A549 (cell line): ENCODE measurements at regions not wholly inside any gene's neighbourhood (a gene's known extent, or its start where the extent isn't known, plus 50 kb on each side); places are given as distances from the start of the nearest gene placed in this dataset.

Experiments used
- CHD2 ChIP-seq: fragments of 150-350 bp; IDR thresholded peaks from 2 replicates; pipeline ENCODE4 v1.6.1; 2014; ENCODE audit warnings: low read length; ENCODE audit not compliant: partially characterized antibody
- EP300 ChIP-seq, 2 experiments: fragments of >200 bp; sonication (Bioruptor Twin); formaldehyde crosslinking; IDR thresholded peaks; 2 replicates in 1 of 2; 3 replicates in 1 of 2; pipeline ENCODE4 v1.6.1; 2016 to 2017
- FOSL2 ChIP-seq, 2 experiments: fragments of 450-650 bp in 1 of 2; fragments of >200 bp in 1 of 2; sonication (Bioruptor Twin) in 1 of 2; formaldehyde crosslinking; IDR thresholded peaks; 2 replicates each; pipeline versions ENCODE4 v1.5.0 to v1.6.1; 2016 to 2020; ENCODE audit warnings: mild to moderate bottlenecking in 1 of 2, moderate library complexity in 1 of 2
- KDM1A ChIP-seq: fragments of 200-600 bp; sonication (generic); IDR thresholded peaks from 2 replicates; pipeline ENCODE4 v1.6.1; 2016; ENCODE audit warnings: low read depth, mild to moderate bottlenecking
- MYC ChIP-seq: IDR thresholded peaks from 2 replicates; pipeline ENCODE4 v1.6.1; 2012; ENCODE audit warnings: mild to moderate bottlenecking, inconsistent platforms, low read length, improper control_type of control experiment, borderline replicate concordance
- POLR2A ChIP-seq: IDR thresholded peaks from 2 replicates; pipeline ENCODE4 v1.6.1; 2012; ENCODE audit warnings: mild to moderate bottlenecking, low read length
- RAD21 ChIP-seq, 2 experiments: fragments of >200 bp in 1 of 2; sonication (Bioruptor Twin) in 1 of 2; formaldehyde crosslinking in 1 of 2; IDR thresholded peaks in 1 of 2; conservative IDR thresholded peaks in 1 of 2; 2 replicates in 1 of 2; 3 replicates in 1 of 2; pipeline ENCODE4 v1.6.1; 2012 to 2018; ENCODE audit warnings: inconsistent platforms in 1 of 2
- TP53 ChIP-seq: fragments of 250-450 bp; sonication (Bioruptor Pico); IDR thresholded peaks from 2 replicates; pipeline ENCODE4 v1.5.0; 2021; ENCODE audit warnings: mild to moderate bottlenecking, moderate library complexity
- TF ChIP-seq, protein P1 (sequence below): fragments of >200 bp; sonication (Bioruptor Twin); formaldehyde crosslinking; IDR thresholded peaks from 3 replicates; pipeline ENCODE4 v1.5.1; 2016
- TF ChIP-seq, protein P2 (sequence below): fragments of 200-600 bp; sonication (generic); IDR thresholded peaks from 2 replicates; pipeline ENCODE4 v1.6.1; 2016; ENCODE audit warnings: antibody characterized with exemption, mild to moderate bottlenecking, moderate library complexity
- TF ChIP-seq, protein P3 (sequence below): IDR thresholded peaks from 2 replicates; pipeline ENCODE4 v1.6.1; 2012
- TF ChIP-seq, protein P4 (sequence below): fragments of 150-350 bp; IDR thresholded peaks from 2 replicates; pipeline ENCODE4 v1.6.1; 2014; ENCODE audit warnings: low read depth, mild to moderate bottlenecking, low read length
- TF ChIP-seq, protein P5 (sequence below): fragments of 450-650 bp; IDR thresholded peaks from 2 replicates; pipeline ENCODE4 v1.6.1; 2014; ENCODE audit warnings: antibody characterized with exemption

DNA sequence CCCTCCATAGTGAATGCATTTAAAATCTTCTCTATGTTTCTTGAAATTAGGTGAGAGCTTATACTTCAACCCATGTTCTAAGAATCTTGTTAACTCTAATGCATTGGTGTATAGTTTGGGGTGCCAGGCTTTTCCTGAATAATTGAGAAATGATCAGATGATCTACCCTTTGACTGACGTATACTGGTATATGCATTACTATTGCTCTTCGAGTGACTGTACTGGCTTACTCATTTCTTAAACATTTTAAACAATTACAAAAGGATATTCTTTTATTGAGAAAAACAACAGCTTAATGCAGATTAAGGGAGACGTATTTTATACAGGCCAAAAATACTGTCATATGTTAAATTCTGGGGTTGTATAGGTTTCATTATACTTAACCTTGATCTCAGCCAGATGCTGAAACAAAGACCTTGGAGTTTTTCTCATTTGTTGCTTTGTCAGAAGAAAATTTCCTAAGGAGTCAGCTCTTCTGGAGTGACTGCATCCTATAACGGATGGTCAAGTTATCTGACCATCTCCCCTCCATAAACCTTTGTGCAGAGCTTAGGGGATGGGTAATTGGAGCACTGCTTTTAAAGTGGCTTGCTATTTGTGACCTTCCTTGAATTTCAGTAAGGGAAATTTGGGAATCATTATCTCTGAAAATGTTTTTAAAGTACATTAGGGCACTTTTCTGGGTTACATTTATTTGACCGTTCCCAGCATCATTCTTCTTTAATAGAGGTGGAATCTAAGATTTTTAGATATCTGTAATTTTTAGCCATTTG is 507.6 kb downstream of the PCNX1 start:
- TF ChIP-seq MYC (no peak), EP300 (IDR thresholded peaks at IDR 0.05) (no peak), RAD21 (conservative IDR thresholded peaks at IDR 0.05 in 1 of 2, IDR thresholded peaks at IDR 0.05 in 1 of 2) (no peak), POLR2A (no peak), TP53 (CRISPR knock-in tag) (no peak), CHD2 (no peak), KDM1A (no peak), FOSL2 (IDR thresholded peaks at IDR 0.05) (no peak), FOSL2 (CRISPR knock-in tag; IDR thresholded peaks at IDR 0.05) (no peak)
- TF ChIP-seq, protein P1, sequence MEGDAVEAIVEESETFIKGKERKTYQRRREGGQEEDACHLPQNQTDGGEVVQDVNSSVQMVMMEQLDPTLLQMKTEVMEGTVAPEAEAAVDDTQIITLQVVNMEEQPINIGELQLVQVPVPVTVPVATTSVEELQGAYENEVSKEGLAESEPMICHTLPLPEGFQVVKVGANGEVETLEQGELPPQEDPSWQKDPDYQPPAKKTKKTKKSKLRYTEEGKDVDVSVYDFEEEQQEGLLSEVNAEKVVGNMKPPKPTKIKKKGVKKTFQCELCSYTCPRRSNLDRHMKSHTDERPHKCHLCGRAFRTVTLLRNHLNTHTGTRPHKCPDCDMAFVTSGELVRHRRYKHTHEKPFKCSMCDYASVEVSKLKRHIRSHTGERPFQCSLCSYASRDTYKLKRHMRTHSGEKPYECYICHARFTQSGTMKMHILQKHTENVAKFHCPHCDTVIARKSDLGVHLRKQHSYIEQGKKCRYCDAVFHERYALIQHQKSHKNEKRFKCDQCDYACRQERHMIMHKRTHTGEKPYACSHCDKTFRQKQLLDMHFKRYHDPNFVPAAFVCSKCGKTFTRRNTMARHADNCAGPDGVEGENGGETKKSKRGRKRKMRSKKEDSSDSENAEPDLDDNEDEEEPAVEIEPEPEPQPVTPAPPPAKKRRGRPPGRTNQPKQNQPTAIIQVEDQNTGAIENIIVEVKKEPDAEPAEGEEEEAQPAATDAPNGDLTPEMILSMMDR: no peak
- TF ChIP-seq, protein P2, sequence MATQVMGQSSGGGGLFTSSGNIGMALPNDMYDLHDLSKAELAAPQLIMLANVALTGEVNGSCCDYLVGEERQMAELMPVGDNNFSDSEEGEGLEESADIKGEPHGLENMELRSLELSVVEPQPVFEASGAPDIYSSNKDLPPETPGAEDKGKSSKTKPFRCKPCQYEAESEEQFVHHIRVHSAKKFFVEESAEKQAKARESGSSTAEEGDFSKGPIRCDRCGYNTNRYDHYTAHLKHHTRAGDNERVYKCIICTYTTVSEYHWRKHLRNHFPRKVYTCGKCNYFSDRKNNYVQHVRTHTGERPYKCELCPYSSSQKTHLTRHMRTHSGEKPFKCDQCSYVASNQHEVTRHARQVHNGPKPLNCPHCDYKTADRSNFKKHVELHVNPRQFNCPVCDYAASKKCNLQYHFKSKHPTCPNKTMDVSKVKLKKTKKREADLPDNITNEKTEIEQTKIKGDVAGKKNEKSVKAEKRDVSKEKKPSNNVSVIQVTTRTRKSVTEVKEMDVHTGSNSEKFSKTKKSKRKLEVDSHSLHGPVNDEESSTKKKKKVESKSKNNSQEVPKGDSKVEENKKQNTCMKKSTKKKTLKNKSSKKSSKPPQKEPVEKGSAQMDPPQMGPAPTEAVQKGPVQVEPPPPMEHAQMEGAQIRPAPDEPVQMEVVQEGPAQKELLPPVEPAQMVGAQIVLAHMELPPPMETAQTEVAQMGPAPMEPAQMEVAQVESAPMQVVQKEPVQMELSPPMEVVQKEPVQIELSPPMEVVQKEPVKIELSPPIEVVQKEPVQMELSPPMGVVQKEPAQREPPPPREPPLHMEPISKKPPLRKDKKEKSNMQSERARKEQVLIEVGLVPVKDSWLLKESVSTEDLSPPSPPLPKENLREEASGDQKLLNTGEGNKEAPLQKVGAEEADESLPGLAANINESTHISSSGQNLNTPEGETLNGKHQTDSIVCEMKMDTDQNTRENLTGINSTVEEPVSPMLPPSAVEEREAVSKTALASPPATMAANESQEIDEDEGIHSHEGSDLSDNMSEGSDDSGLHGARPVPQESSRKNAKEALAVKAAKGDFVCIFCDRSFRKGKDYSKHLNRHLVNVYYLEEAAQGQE: no peak
- TF ChIP-seq, protein P3, sequence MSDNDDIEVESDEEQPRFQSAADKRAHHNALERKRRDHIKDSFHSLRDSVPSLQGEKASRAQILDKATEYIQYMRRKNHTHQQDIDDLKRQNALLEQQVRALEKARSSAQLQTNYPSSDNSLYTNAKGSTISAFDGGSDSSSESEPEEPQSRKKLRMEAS: no peak
- TF ChIP-seq, protein P4, sequence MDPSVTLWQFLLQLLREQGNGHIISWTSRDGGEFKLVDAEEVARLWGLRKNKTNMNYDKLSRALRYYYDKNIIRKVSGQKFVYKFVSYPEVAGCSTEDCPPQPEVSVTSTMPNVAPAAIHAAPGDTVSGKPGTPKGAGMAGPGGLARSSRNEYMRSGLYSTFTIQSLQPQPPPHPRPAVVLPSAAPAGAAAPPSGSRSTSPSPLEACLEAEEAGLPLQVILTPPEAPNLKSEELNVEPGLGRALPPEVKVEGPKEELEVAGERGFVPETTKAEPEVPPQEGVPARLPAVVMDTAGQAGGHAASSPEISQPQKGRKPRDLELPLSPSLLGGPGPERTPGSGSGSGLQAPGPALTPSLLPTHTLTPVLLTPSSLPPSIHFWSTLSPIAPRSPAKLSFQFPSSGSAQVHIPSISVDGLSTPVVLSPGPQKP: no peak
- TF ChIP-seq, protein P5, sequence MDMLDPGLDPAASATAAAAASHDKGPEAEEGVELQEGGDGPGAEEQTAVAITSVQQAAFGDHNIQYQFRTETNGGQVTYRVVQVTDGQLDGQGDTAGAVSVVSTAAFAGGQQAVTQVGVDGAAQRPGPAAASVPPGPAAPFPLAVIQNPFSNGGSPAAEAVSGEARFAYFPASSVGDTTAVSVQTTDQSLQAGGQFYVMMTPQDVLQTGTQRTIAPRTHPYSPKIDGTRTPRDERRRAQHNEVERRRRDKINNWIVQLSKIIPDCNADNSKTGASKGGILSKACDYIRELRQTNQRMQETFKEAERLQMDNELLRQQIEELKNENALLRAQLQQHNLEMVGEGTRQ: no peak
